LHCN-M2 (cell line): ENCODE measurements at regions not wholly inside any gene's neighbourhood (a gene's known extent, or its start where the extent isn't known, plus 50 kb on each side); places are given as distances from the start of the nearest gene placed in this dataset.
"Not testable (repeated sequence)": the region's sequence is repeated elsewhere in the genome, so short reads cannot be mapped to it uniquely, and the experiment has no call there.

ENCODE experiments used
- DNase-seq: peaks from one replicate; pipeline ENCODE4 v3.0.0-alpha.2; 2012; ENCODE audit warnings: low read depth

DNA sequence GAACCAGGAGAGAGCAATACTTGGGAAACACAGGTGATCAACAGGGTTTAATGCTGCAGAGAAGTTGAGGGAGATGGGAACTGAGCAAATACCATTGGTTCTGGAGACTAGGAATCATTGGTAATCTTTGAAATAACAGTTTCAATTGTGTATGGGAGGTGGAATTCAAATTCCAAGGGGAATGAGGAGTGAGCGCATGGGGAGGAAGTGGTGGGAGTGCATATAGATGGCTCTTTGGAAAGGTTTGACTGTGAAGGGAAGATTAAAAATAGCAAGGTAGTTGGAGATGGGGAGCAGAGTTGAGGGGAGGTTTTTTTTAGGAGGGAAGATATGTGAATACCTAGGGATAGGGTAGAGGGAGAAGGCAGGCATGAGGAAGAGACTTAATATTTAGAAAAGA is 51.1 kb upstream of the ROPN1 start:
- DNase-seq = no peak

GRCh38 chr3:124044956-124045355 is 53.0 kb upstream of the ROPN1 start:
- no peak for DNase-seq

DNA sequence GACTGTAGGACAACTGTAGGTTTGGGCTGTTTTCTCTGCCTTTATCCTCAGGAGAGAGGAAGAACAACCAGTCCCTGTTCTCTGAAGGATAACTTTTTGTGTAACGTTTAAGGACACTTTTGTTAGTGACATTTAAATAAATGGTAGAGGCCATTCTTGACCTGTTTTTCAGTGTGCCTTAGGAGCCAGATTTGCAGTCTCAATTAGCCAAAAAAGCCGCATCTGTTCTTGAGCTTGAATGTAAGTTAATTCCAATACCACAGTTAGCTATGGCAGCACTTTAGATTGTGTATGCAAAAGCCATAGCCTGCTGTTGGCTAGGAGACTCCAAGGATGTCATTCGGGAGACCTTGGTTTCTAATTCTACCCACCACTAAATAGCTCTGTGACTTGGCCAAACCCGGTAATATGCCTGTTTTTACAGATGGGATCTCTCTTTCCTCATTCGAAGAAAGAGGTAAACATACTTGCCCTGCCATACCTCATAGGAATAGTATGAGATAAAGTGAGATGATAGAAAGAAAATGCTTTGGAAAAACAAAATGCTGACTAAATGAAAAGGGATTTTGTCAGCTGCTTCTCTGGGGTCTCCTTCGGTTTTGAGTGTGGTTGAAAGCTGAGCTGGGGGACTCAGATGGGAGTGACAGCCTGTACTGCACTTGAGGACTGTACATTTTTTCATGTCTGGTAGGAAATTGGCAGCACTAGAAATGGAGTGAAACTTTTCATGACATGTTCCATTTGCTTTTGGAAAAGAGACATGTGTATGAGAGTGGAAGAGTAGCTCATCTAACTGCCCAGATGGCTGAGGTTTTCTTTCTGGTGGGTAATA is 57.3 kb upstream of the ROPN1 start:
- no peak for DNase-seq

DNA sequence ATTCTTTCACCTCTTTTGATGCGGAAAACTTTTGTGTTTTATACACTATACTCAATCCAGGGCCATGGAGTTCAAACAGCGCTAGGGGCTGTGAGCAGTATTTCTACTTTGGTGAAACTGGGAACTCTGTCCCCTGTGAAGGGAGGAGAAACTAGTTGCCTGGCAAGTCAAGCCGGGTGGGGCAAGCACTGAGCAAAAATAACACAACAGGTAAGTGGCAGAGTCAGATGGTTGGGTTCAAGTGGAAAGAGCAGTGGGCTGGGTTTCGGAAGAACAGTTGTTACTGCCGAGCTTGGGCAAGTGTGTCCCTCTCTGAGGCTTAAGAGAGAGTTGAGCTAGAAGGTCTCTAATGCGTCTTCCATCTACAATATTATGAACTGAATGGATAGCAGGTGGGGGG is 59.7 kb upstream of the ROPN1 start:
- DNase-seq = no peak

- DNase-seq = no peak
Measured at GRCh38 chr3:124053871-124054270, 61.9 kb upstream of the ROPN1 start.

- DNase-seq = no peak
Measured at GRCh38 chr3:124056846-124057245, 64.9 kb upstream of the ROPN1 start.

- no peak for DNase-seq
Measured at GRCh38 chr3:124057420-124057819, 65.5 kb upstream of the ROPN1 start.

GRCh38 chr3:124059580-124059979 is 67.7 kb upstream of the ROPN1 start:
- DNase-seq = peak; percentile 13

- DNase-seq = no peak
Measured at GRCh38 chr3:124063197-124063909, 71.4 kb upstream of the ROPN1 start.

DNA sequence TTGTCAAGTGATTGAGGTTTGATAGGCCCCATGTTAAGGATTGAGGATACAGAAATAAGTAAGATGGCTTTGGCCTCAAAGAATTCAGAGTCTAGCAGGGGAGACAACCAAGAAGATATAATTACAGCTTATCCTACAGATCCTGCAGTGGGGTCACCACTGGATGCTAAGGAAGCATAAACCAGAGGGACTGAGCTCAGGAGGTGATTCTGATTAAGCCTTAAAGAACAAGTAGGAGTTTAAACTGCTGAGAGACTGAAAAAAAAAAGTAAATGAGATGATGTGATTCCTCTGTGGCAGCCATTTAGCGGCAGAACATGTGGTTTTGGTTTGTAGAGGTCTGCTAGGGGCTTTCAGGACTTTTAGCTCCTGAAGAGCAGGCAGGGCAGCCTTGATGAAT is 72.1 kb upstream of the ROPN1 start:
- DNase-seq = no peak

DNA sequence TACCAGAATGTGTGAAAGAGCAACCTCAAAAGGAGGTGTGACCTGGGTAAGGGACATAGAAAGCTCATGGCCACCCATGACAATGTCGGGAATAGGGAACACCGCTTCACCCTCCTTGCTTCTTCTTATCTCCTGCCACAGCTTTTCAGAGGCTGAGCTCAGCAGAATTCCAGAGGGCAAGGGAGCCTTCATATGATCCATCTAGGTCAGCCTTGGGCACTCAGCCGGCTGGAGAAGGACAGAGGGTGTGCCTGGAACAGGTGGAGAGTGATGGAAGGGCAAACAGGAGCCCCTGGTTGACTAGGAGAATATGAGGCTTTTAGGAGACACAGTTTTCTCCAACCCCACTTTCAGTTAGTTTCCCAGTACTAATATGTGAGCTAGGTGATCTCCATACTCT is 74.6 kb upstream of the ROPN1 start:
- not testable (repeated sequence) for DNase-seq

GRCh38 chr3:124069706-124070105 is 77.8 kb upstream of the ROPN1 start:
- DNase-seq = not testable (repeated sequence)

GRCh38 chr3:124075090-124075489 is 83.2 kb upstream of the ROPN1 start:
- DNase-seq = not testable (repeated sequence)

- DNase-seq = no peak
Measured at GRCh38 chr3:124075753-124076152, 83.8 kb upstream of the ROPN1 start.

GRCh38 chr3:124076235-124076634 is 84.3 kb upstream of the ROPN1 start:
- no peak for DNase-seq

DNA sequence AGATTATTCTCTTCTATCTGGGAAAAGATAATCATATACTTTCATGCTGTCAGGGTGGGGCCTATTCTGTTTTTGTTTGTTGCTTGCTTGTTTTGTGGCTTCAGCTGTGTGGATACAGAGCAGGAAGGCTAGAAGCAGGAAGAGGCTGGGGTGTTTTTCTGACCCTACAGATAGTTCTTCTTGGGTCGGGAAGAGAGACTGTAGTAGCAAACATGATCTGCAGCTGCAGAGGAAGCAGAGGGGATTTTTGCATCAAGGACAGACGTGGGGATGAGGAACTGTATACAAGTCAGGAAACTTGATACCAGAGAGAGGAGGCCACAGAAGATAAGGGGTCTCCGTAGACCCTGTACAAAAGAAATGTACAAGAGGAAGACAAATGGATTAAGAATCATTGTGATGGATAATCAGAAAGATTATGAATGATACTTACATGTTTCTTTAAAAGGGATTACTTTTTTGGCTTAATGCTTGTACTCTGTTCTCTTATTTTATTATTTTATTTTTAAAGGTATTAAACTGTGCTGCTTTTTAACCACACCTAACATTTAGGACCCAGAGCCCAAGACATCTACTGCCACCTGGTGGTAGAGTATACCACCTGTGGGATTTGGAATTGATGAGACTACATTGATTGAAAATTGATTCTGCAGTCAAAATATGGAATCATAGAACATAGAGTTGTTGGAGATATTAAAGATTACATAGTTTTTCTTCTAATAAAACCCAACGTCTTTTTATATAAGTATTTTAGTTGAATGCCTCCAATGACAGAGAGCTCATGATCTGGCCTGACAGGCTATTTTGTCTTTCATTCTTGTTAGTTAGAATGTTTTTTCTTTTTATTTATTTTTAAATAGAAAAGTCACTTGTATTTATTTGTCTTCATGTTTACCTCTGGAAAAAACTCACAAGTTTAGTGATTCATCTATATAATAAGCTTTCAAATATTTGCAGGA is 87.3 kb upstream of the ROPN1 start:
- DNase-seq = peak; percentile 31

GRCh38 chr3:124079912-124080276 is 88.0 kb upstream of the ROPN1 start:
- DNase-seq = no peak

DNA sequence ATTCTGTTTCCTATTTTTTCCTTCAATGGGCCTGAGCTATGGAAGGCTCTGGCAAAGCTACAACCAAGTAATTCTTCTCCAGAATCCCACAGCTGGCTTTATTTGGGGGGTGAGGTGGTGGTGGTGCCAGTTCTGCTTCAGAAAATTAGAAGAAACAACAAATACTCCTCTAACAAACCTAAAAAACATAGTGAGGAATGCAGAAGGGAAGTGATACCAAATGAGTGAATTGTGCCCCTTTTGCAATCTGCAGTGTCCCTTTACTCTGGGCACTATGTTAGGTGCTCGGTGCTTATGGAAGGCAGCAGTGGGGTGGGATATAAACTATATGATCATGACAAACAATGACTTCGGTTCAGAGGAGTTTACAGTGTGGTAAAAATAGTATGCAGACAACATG is 90.4 kb upstream of the ROPN1 start:
- no peak for DNase-seq

GRCh38 chr3:124084022-124084881 is 92.3 kb upstream of the ROPN1 start:
- DNase-seq = no peak

DNA sequence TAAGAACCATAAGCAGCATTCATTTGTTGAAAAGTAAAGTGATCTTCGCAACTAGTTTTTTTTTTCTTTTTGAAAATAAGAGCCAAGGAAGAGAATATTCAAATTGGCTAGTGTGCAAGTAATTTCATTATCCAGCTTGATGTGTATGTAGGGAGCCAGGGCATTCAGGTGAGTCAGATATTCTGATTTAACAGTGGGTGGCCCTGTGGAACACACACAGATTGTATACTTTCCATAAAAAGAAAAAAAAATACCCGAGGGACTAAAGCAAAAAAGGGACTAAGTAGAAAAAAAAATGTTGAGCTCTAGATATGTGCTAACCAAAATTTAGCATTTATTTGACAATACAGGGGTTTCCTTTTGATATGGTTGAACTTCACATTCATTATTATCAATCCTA is 96.9 kb upstream of the ROPN1 start:
- no peak for DNase-seq

DNA sequence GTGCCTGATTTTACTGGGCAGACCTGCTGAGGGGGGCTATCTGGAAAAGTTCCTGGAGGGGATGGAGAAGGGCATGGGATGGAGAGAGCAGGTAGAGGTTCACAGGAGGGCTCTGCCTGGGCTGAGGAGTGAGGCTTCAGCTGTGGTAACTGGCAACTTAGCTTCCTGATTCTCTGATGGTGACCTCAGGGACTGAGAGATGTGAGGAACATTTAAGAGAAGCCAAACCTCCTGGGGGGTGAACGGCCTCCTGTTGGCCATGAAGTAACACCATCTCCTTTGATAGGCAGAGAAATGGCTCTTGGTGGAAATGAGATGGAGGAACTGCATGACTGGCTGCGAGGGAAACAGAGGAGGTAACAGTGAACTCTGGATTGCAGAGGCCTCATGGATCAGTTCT is 97.3 kb upstream of the ROPN1 start:
- DNase-seq = no peak
